ENCODE measurements at regions not wholly inside any gene's neighbourhood (a gene's known extent, or its start where the extent isn't known, plus 50 kb on each side); places are given as distances from the start of the nearest gene placed in this dataset.

GRCh38 chr12:89800435-89800834 lies 91.8 kb upstream of the ATP2B1 start:
- no peak for TF ChIP-seq CTCF (IDR thresholded peaks at IDR 0.05; ENCODE audit: insufficient read depth, low read depth, low read length)
- no peak for TF ChIP-seq EZH2 (IDR thresholded peaks at IDR 0.05; ENCODE audit: insufficient read depth, low read length)
